ENCODE measurements at regions not wholly inside any gene's neighbourhood (a gene's known extent, or its start where the extent isn't known, plus 50 kb on each side); places are given as distances from the start of the nearest gene placed in this dataset.

- H3K4me3 ChIP-seq (ENCODE audit: control insufficient read depth in 2 of 3, extremely low read depth in 1 of 3, insufficient read depth in 2 of 3, low read depth in 1 of 3, low read length in 3 of 3), result no peak overlapping the region
- H3K4me2 ChIP-seq (ENCODE audit: control insufficient read depth, extremely low read depth, insufficient read depth, low read depth, low read length), result no peak overlapping the region
- no peaks in the 10 kb centered on the region for H3K9me1 ChIP-seq (ENCODE audit: control insufficient read depth, extremely low read depth, insufficient read depth, low read length)
- no peaks in the 10 kb centered on the region for H3K4me1 ChIP-seq (ENCODE audit: control insufficient read depth, extremely low read depth, insufficient read depth, low read length)
- H3K79me2 ChIP-seq (ENCODE audit: control insufficient read depth, insufficient read depth, low read length), result no peaks in the 10 kb centered on the region
- H3K27ac ChIP-seq (ENCODE audit: control insufficient read depth, insufficient read depth, low read length), result no peak overlapping the region
- H2AFZ ChIP-seq (ENCODE audit: control insufficient read depth, low read length), result no peak overlapping the region
- H4K20me1 ChIP-seq (ENCODE audit: control insufficient read depth, extremely low read depth, insufficient read depth, low read length), result no peaks in the 10 kb centered on the region
- H3K9ac ChIP-seq (ENCODE audit: control insufficient read depth, extremely low read depth, insufficient read depth, low read length), result no peak overlapping the region
- no peaks in the 10 kb centered on the region for H3K27me3 ChIP-seq (ENCODE audit: control insufficient read depth, extremely low read depth, insufficient read depth, low read length)
- FAIRE-seq, result no peak
- no peak for TF ChIP-seq CTCF (optimal IDR thresholded peaks at IDR 0.05 in 1 of 3, IDR thresholded peaks at IDR 0.05 in 1 of 3, conservative IDR thresholded peaks at IDR 0.05 in 1 of 3; ENCODE audit: extremely low read depth in 1 of 3, insufficient read depth in 2 of 3, low read length in 3 of 3)
- no peak for TF ChIP-seq EZH2 (IDR thresholded peaks at IDR 0.05; ENCODE audit: low read length)
- no peaks in the 10 kb centered on the region for H3K36me3 ChIP-seq (ENCODE audit: control insufficient read depth in 2 of 2, extremely low read depth in 1 of 2, insufficient read depth in 2 of 2, low read length in 2 of 2)
- no peaks in the 10 kb centered on the region for H3K9me3 ChIP-seq (ENCODE audit: control insufficient read depth, low read depth, low read length)
- no peak for DNase-seq (ENCODE audit: low read depth, low spot score)
- dilution Hi-C loops (cut with MboI; ENCODE audit: extremely low pct_ligation_motif_present, low sequenced_read_pairs), result no loop called here
These were observed 569.5 kb upstream of the SEMA6A start for GRCh38 chr5:117144086-117144485.

- Histone ChIP-seq H3K79me2 (ENCODE audit: control insufficient read depth, insufficient read depth, low read length) (no peaks in the 10 kb centered on the region), H3K27me3 (ENCODE audit: control insufficient read depth, extremely low read depth, insufficient read depth, low read length) (no peaks in the 10 kb centered on the region), H3K4me3 (ENCODE audit: control insufficient read depth in 2 of 3, extremely low read depth in 1 of 3, insufficient read depth in 2 of 3, low read depth in 1 of 3, low read length in 3 of 3) (no peak overlapping the region), H3K9me3 (ENCODE audit: control insufficient read depth, low read depth, low read length) (no peaks in the 10 kb centered on the region), H3K36me3 (ENCODE audit: control insufficient read depth in 2 of 2, extremely low read depth in 1 of 2, insufficient read depth in 2 of 2, low read length in 2 of 2) (no peaks in the 10 kb centered on the region), H3K4me2 (ENCODE audit: control insufficient read depth, extremely low read depth, insufficient read depth, low read depth, low read length) (no peak overlapping the region), H4K20me1 (ENCODE audit: control insufficient read depth, extremely low read depth, insufficient read depth, low read length) (no peaks in the 10 kb centered on the region), H3K4me1 (ENCODE audit: control insufficient read depth, extremely low read depth, insufficient read depth, low read length) (no peaks in the 10 kb centered on the region), H3K27ac (ENCODE audit: control insufficient read depth, insufficient read depth, low read length) (no peak overlapping the region), H3K9ac (ENCODE audit: control insufficient read depth, extremely low read depth, insufficient read depth, low read length) (no peak overlapping the region), H3K9me1 (ENCODE audit: control insufficient read depth, extremely low read depth, insufficient read depth, low read length) (no peaks in the 10 kb centered on the region), H2AFZ (ENCODE audit: control insufficient read depth, low read length) (no peak overlapping the region)
- DNase-seq (ENCODE audit: low read depth, low spot score), result no peak
- no peak for FAIRE-seq
- dilution Hi-C loops (cut with MboI; ENCODE audit: extremely low pct_ligation_motif_present, low sequenced_read_pairs), result no loop called here
- TF ChIP-seq CTCF (optimal IDR thresholded peaks at IDR 0.05 in 1 of 3, IDR thresholded peaks at IDR 0.05 in 1 of 3, conservative IDR thresholded peaks at IDR 0.05 in 1 of 3; ENCODE audit: extremely low read depth in 1 of 3, insufficient read depth in 2 of 3, low read length in 3 of 3) (no peak), EZH2 (IDR thresholded peaks at IDR 0.05; ENCODE audit: low read length) (no peak)
These were observed 568.8 kb upstream of the SEMA6A start for GRCh38 chr5:117143406-117143805.

All from keratinocyte (primary cell).